Amygdala (tissue), 56 donors: ENCODE measurements at regions not wholly inside any gene's neighbourhood (a gene's known extent, or its start where the extent isn't known, plus 50 kb on each side); places are given as distances from the start of the nearest gene placed in this dataset.
"Not testable (repeated sequence)": the region's sequence is repeated elsewhere in the genome, so short reads cannot be mapped to it uniquely, and the experiment has no call there.

ENCODE experiments used
- DNase-seq, 56 donors: peaks; one replicate each; lab custom pipeline; 2025; lab: John Stamatoyannopoulos, UW

DNA sequence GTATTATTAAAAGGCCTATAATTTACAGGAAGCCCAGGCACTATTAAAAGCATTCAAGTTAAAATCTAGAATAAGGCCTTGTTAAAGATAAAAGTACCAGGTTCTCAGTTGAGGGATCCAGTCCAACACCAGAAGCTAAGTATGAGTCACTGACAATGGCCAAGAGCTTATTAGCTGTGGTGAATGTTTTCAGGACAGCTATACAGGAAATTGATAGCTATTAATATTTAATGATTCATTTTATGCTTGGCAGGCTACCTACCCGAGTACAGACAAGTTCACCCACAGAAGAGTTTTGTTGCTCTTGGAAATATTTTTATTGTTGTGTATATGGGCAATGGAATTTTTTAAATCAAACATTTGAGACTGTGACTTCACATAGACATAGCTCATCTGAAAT, 729.6 kb upstream of the ZNF804A start:
- DNase-seq, result no peak

DNA sequence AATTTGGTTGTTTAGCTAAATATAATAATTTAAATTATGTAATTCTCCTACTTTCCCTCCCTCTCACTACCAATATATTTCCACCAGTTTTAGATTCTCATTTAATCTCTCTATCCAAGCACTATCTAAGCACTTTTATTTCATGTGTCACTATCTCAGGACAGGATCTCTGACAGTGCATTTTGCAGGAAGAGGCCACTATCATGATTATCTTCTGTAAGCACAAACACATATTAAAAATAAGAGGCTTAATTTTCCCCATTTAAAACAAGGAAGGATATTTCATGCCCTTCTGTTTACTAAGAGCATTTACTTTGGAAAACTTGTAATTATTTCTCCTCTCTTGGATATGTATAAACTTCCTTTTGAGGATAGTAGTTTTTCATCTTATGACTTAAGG, 726.2 kb upstream of the ZNF804A start:
- DNase-seq, result no peak

DNA sequence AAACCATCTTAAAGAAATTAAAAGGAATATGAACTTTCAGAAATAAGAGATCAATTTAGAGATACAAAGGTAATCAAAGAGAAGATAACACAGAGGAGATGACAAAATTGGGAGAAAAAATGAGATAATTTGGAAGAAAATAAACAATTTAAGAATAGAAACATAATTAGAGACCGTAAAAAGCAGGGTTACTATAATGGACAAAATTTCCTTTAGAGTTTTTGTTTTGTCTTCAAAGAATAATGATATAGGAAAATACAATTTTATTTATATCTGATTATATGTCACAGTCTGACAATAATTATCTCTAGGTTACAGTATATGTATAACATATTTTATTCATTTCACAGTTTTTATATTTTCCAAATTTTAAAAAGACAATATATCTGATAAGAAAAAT, 716.4 kb upstream of the ZNF804A start:
- DNase-seq, result no peak

DNA sequence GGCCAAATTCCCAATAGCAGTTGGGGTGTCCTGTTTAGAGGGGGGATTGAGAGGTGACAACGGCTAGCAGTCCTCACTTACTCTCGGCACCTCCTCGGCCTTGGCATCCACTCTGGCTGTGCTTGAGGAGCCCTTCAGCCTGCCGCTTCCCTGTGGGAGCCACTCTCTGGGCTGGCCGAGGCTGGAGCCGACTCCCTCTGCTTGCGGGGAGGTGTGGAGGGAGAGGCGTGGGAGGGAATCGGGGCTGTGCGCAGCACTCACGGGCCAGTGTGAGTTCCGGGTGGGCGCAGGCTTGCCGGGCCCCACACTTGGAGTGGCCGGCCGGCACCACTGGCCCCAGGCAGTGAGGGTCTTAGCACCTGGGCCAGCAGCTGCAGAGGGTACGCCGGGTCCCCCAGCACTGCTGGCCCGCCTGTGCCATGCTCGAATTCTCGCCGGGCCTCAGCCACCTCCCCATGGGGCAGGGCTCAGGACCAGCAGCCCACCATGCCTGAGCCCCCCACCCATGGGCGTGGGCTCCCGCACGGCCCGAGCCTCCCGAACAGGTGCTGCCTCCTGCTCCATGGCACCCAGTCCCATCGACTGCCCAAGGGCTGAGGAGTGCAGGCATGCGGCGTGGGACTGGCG, 705.9 kb upstream of the ZNF804A start:
- DNase-seq, result no peak

DNA sequence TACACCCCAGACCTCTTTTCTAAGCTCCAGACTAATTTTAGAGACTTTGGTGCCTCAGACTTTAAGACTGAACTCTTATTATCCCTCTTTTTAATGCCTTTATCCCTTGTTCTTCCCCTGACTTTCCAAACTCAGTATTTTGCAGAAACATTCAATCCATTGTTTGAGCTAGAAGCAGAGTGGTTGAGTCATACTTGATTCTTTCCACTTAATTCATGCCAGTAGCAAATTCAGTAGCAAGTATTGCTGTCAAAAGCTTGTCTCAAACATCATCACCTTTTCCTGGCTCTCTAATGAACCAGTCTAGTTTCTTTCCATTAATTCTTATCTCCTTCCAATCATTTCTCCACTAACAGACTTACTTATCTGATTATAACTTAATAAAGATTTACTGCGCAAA, 699.7 kb upstream of the ZNF804A start:
- no peak for DNase-seq

DNA sequence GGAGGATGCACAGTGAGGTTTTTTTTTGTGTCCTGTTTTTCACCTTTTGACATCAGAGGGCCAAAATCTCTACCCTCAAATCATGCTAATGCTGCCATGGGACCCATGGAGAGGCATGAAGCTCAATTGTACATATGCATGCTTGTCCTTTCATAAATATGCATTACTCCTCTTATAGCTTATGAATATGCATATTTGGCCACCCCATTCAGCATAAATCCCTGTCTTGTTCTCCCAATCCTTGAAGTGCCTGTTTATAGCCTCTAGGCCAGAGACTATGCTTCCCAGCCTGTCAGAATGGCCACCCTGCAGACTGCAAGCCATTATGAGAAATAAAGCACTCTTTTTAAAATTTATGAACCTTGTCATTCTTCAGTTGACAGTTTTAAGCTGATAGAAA, 696.4 kb upstream of the ZNF804A start:
- DNase-seq, result no peak

DNA sequence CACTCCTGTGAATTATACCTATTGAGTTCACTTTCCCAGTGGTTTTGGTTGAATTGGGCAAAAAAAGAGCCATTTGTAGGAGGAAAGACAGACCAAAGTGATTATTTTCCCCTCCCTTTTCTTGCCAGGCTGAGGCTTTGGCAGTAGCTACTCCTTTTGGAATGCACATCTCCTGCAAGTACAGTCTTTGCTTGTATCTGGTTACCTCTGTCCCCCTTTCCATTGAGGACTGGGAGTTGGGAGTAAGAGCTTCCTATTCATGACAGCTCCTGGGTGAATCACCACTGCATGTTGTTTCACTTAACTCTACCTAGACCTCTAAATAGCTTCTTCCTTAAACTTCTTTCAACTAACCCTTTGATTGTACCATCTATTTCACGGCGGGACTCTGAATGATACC, 695.3 kb upstream of the ZNF804A start:
- no peak for DNase-seq

DNA sequence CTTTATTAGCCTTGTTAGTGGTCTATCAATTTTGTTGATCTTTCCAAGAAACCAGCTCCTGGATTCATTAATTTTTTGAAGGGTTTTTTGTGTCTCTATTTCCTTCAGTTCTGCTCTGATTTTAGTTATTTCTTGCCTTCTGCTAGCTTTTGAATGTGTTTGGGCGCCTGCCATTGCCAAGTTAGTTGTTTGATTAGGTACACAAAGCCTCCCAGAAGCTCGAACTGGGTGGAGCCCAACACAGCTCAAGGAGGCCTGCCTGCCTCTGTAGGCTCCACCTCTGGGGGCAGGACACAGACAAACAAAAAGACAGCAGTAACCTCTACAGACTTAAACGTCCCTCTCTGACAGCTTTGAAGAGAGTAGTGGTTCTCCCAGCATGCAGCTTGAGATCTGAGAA, 682.3 kb upstream of the ZNF804A start:
- not testable (repeated sequence) for DNase-seq

DNA sequence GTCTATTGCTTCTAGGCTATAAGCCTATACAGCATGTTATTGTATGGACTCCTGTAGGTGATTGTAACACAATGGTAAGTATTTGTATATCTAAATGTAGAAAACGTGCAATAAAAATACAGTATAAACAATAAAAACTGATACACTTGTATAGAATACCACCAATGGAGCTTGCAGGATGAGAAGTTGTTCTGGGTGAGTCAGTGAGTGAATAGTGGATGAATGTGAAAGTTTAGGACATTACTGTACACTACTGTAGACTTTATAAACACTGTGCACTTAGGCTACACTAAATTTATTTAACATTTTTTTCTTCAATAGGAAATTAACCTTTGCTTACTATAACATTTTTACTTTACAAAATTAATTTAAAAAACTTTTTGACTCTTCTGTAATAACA, 679.2 kb upstream of the ZNF804A start:
- no peak for DNase-seq

DNA sequence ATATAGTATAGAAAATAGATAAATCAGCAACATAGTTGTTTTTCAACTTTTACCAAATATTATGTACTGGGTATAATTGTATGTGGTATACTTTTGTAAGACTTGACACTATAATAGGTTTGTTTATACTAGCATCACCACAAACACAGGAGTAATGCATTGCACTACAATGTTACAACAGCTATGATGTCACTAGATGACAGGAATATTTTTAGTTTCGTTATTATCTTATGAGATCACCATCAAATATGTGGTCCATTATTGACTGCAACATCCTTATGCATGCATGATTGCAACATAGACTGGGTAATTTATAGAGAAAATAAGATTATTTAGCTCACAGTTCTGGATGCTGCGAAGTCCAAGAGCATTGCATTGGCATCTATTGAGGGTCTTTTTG, 678.4 kb upstream of the ZNF804A start:
- no peak for DNase-seq

DNA sequence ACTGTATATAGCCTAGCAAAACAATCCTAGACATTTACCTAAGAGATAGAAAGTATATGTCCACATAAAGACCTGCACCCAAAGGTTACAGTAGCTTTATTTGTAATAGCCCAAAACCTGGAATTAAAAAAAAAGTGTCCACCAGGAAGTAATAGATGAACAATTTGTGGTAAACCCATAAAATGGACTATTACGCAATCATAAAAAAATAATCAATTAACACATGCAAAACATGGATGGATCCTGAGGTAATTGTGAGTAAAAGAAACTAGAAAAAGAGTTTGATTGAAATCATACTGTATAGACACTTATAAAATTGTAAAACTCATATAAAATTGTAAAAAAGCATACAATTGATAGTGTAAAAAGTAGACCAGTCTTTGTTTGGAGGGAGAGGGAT, 673.0 kb upstream of the ZNF804A start:
- no peak for DNase-seq

DNA sequence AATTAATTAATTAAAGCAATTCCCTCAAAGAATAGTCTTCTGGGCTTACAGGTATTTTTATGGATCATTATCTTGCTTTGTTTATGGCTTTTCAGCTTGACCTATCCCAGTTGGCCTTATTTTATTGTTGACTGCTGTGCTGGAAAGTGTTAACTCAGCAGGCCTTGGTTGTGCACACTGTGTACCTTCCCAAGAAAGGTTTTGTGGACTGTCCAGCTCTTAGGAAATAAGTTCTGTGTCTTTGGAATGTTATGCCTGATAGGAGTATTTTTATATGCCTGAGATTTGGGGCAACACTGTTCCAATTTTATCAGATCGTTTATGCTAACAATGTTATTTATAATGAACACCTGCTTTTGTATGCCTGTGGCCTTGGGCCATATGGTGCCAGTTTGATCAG, 671.9 kb upstream of the ZNF804A start:
- no peak for DNase-seq

DNA sequence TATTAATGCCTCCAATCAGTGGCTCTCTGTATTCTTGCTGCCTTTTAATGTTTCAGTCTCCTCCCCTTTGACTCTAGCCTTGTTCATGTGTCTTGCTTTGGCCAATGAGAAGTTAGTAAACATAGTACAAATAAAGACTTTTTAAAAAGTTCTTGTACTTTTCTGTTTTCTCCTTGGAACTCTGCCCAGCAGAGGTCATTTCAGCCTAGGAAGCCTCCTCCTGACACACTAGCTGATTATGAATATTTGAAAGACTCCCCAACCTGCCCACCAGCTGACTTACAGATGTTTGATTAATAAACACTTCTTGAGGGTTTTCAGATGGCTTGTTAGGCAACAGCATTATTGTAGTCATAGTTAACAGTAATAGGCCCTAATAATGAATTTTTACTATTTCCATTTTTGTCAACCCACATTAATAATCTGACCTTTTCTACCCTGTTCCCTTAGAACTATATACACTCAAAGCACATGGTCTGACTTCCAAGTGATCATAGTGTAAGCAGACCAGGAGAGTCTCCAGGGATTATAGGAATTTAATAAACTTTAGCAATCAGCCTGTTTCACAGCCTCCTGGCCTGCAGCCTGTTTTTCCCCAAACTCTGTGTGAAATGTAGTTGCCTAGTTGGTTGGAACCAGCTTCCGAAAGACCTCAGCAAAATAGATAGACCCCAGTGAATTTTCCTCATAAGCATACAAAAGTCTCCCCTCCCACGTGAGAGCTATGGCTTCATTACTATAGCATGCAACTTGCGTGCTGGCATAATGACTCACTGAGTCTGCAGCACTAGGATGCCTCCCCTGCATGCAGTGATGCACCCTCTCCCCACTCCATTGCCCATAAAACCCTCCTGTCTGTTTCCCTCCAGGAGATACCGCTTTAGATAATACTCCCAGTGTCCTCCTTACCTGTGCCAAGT, 670.7 kb upstream of the ZNF804A start:
- DNase-seq, result no peak

DNA sequence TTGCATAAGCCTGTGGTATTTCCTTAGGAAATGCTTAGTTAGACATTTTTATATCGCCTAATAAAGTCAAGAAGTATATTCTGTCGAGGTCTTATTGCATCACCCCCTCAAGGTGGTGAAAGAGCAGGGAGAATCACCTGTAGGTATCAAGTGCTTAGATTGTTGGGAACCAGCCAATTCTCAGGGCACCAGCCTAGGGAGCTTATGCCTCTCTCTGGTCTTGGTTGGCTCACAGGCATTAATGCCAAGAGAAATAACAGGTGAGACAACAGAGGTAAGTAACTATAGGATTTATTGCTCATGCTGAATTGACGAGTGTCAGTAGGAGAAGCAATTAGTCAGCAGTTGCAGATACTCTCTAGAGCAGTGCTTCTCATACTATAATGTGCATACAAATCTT, 663.3 kb upstream of the ZNF804A start:
- DNase-seq, result no peak

DNA sequence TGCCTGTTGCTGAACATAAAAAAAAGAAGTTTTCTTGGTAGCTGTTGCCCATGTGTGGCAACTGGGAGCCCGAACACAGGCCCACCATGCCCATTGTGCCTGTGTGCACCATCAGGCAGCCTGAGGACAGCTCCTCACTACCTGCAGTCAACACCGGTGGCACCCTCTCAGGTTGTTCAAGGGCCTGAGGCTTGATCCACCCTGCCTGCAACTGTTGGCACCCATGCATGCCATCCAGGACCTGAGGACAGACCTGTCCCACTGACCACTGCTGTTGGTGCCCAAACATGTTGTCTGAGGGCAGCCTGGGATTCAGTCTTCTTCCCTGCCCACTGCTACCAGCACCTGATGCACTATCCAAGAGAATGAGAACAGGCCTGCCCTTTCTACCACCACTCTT, 661.1 kb upstream of the ZNF804A start:
- no peak for DNase-seq

DNA sequence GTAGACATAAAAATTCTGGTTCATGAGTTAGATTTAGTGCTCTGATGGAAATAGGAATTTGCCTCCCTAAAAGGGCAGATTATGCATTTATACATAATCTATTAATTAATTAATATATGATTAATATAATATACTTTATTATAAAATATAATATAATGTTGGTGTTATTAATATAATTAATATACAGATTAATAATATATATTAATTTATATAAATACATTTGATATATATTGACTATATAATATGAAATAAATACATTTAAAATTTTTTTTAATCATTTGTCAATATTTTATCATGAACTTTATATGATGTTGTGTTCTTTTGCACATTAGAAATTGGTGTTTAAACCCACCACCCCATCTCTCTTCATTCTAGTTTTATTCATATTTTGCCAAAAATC, 652.1 kb upstream of the ZNF804A start:
- no peak for DNase-seq

DNA sequence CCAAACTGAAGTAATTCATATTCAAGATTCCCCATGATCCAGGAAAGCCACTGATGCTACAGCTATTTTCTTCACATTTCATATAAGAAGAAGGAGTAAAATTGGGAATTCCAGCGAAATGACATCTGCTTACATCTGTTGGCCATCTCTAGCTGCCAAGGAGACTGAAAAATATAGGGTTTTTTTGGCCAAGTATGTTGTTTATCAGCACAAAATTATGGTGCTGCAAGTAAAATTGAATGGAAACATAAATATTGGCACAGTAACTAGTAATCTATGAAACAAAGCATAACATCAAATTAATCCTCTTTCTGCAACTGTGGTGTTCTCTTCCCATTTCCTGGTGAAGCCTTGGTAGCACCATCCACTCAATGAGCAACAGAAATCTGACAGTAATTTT, 649.5 kb upstream of the ZNF804A start:
- DNase-seq, result no peak

DNA sequence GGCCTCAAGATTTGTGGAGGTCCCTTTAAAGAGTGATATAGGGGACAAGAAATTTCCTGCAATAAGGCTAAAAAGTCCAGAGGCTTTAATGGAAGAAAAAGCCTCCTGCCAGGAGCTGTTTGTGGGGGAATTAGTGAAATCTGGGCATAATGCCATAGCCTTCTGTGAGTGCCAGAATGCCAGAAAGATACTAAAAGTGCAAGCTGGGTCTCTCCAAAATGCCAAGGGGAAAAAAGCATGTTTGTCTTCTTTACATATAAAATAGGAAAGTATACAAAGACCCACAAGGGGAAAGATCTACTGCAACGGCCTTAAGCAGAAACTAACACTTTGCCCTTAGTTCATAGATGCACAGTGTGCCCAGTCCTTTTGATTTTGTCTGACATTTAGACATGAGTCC, 647.7 kb upstream of the ZNF804A start:
- no peak for DNase-seq

DNA sequence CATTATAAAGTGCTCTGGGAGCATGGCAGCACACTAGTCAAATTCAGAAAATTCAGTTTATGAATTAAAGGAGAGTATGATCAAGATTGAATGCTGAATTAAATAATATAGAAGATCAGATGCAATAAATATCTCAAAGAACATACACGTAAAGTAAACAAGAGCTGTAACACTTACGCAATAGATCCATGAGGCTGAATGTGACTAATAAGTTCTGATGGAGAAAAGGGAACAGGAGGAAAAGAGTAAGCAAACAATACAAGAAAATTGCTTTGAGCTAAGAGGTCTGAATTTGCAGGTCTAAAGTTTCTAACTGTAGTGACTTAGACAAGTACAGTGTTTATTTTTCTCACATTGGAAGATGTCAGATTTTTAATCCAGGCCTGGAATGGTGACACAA, 646.7 kb upstream of the ZNF804A start:
- DNase-seq, result no peak

DNA sequence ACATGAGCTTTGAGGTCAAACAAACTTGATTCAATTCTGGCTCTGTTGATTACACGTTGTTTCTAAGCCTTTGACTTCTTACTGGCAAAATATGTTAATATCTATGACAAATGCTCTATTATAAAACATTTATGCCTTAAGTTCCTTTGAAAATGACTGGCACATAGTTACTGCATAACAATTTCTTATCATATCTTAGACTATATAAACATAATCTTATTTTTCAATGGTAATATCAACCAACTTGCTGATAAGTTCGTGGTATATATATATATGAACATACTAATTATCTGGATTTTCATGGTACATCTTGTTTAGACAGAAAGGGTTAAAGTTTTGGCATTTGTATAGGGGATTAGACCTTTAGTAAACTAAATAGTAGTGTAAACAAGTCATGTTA, 645.6 kb upstream of the ZNF804A start:
- no peak for DNase-seq

DNA sequence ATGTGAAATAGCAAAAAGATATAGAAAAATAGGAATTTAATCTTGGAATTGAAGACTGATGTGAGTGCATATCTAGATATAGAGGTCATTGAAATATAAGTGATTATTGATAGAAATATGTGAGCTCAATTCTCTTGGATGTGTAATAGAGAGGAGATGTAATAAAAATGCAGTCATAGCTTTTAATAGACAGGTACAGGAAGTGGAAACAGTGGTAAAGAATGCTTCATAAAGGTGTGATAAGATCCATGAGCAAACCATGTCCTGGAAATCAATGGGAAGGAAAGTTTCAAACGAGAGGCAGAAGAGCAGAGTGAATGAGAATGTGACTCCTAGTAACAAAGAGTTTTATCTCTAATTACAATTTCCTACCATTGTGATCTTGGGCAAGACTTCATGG, 634.7 kb upstream of the ZNF804A start:
- DNase-seq, result no peak

DNA sequence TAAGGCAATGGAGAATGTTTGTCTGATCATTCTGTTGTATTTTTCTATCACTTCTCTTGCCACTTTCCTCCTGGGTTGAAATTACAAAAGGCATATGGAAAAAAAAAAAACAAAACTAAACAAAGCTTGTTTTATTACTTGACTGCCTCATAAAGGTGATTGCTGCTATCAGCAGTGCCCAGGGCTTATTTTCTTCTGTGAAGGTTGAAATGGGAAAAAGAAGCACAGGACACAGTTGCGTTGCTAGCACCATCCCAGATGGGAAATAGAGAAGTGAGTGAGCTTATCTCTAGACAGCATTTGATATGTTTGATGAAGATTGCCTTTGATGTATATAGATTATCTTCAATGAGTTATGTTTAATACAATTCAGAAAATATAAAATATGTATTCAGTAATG, 633.8 kb upstream of the ZNF804A start:
- DNase-seq, result no peak
